ENCODE measurements at regions not wholly inside any gene's neighbourhood (a gene's known extent, or its start where the extent isn't known, plus 50 kb on each side); places are given as distances from the start of the nearest gene placed in this dataset.

- Histone ChIP-seq H3K9me3 (ENCODE audit: insufficient read depth, low read depth, low read length) (no peaks in the 10 kb centered on the region), H3K4me1 (ENCODE audit: insufficient read depth, low read length, poor library complexity, severe bottlenecking) (no peaks in the 10 kb centered on the region), H3K9me2 (replicated peaks; ENCODE audit: low read depth, low read length) (no peaks in the 10 kb centered on the region), H4K20me1 (ENCODE audit: insufficient read depth, low read length, poor library complexity, severe bottlenecking) (no peaks in the 10 kb centered on the region), H2AFZ (ENCODE audit: low read length) (no peak overlapping the region), H3K9ac (ENCODE audit: low read depth, low read length, poor library complexity, severe bottlenecking) (no peak overlapping the region), H3K36me3 (ENCODE audit: insufficient read depth, low read length) (no peaks in the 10 kb centered on the region), H3K4me2 (ENCODE audit: low read depth, low read length, poor library complexity, severe bottlenecking) (no peak overlapping the region), H3K27me3 (ENCODE audit: insufficient read depth, low read length, poor library complexity, severe bottlenecking) (no peaks in the 10 kb centered on the region), H3F3A (ENCODE audit: low read depth) (no peaks in the 10 kb centered on the region), H3K79me2 (ENCODE audit: insufficient read depth, low read length) (no peaks in the 10 kb centered on the region), H3K4me3 (ENCODE audit: low read length, poor library complexity, severe bottlenecking) (no peak overlapping the region)
- TF ChIP-seq CTCF (conservative IDR thresholded peaks at IDR 0.05; ENCODE audit: low read length) (no peak), EZH2phosphoT487 (IDR thresholded peaks at IDR 0.05; ENCODE audit: borderline replicate concordance) (no peak)
These were observed 1007.5 kb upstream of the ARRDC3 start for GRCh38 chr5:92390657-92391056.

- Histone ChIP-seq H3K4me3 (ENCODE audit: low read length, poor library complexity, severe bottlenecking) (no peak overlapping the region), H2AFZ (ENCODE audit: low read length) (no peak overlapping the region), H3K4me2 (ENCODE audit: low read depth, low read length, poor library complexity, severe bottlenecking) (no peak overlapping the region), H4K20me1 (ENCODE audit: insufficient read depth, low read length, poor library complexity, severe bottlenecking) (no peaks in the 10 kb centered on the region), H3K4me1 (ENCODE audit: insufficient read depth, low read length, poor library complexity, severe bottlenecking) (no peaks in the 10 kb centered on the region), H3K27me3 (ENCODE audit: insufficient read depth, low read length, poor library complexity, severe bottlenecking) (no peaks in the 10 kb centered on the region), H3K36me3 (ENCODE audit: insufficient read depth, low read length) (no peaks in the 10 kb centered on the region), H3K9me3 (ENCODE audit: insufficient read depth, low read depth, low read length) (no peaks in the 10 kb centered on the region), H3K9ac (ENCODE audit: low read depth, low read length, poor library complexity, severe bottlenecking) (no peak overlapping the region), H3K79me2 (ENCODE audit: insufficient read depth, low read length) (no peaks in the 10 kb centered on the region), H3K9me2 (replicated peaks; ENCODE audit: low read depth, low read length) (no peaks in the 10 kb centered on the region), H3F3A (ENCODE audit: low read depth) (no peaks in the 10 kb centered on the region)
- TF ChIP-seq CTCF (conservative IDR thresholded peaks at IDR 0.05; ENCODE audit: low read length): no peak
- no peak for TF ChIP-seq EZH2phosphoT487 (IDR thresholded peaks at IDR 0.05; ENCODE audit: borderline replicate concordance)
These were observed 997.1 kb upstream of the ARRDC3 start for GRCh38 chr5:92380069-92380770.

- Histone ChIP-seq H3K79me2 (ENCODE audit: insufficient read depth, low read length) (no peaks in the 10 kb centered on the region), H3K9me3 (ENCODE audit: insufficient read depth, low read depth, low read length) (no peaks in the 10 kb centered on the region), H2AFZ (ENCODE audit: low read length) (no peak overlapping the region), H3K36me3 (ENCODE audit: insufficient read depth, low read length) (no peaks in the 10 kb centered on the region), H3K27me3 (ENCODE audit: insufficient read depth, low read length, poor library complexity, severe bottlenecking) (no peaks in the 10 kb centered on the region), H4K20me1 (ENCODE audit: insufficient read depth, low read length, poor library complexity, severe bottlenecking) (no peaks in the 10 kb centered on the region), H3K4me3 (ENCODE audit: low read length, poor library complexity, severe bottlenecking) (no peak overlapping the region), H3K9ac (ENCODE audit: low read depth, low read length, poor library complexity, severe bottlenecking) (no peak overlapping the region), H3K9me2 (replicated peaks; ENCODE audit: low read depth, low read length) (no peaks in the 10 kb centered on the region), H3F3A (ENCODE audit: low read depth) (no peaks in the 10 kb centered on the region), H3K4me2 (ENCODE audit: low read depth, low read length, poor library complexity, severe bottlenecking) (no peak overlapping the region), H3K4me1 (ENCODE audit: insufficient read depth, low read length, poor library complexity, severe bottlenecking) (no peaks in the 10 kb centered on the region)
- TF ChIP-seq EZH2phosphoT487 (IDR thresholded peaks at IDR 0.05; ENCODE audit: borderline replicate concordance) (no peak), CTCF (conservative IDR thresholded peaks at IDR 0.05; ENCODE audit: low read length) (no peak)
These were observed 996.0 kb upstream of the ARRDC3 start for GRCh38 chr5:92378966-92379611.

Data from Loucy (cell line).